ENCODE measurements at regions not wholly inside any gene's neighbourhood (a gene's known extent, or its start where the extent isn't known, plus 50 kb on each side); places are given as distances from the start of the nearest gene placed in this dataset.
A peak's percentile ranks its signal among the peaks of the same experiment; 100 is the strongest.

DNA sequence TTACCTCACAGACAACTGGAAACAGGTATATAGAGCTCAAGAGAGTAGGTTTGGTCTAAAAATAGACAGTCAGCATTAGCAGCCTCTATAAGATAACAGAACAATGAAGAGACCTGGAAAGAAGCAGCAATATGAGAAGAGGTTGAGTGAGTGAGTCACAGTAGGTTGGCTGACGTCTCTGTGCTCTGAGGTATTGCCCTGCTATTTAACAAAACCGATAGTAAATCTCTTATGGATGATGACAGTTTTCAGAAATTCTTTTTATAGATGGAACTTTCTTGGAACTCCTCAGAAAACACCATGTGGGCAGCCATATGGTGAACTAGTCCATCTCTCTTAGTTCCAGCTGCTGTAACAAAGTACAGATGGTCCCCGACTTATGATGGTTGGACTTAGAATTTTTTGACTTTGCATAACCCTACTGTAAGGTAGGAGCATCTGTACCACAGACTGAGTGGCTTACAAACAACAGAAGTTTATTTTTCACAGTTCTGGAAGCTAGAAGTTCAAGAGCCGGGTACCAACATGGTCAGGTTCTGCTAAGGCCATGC lies 123.5 kb downstream of the MBD2 start:
- ATAC-seq (no peak), DNase-seq (no peak)
- H3K4me1 Mint-ChIP-seq (ENCODE audit: low read depth) = no peaks in the 10 kb centered on the region
- H3K27me3 Mint-ChIP-seq (ENCODE audit: low read depth) = peaks cover 6% of the 10 kb centered on the region
- H3K36me3 Mint-ChIP-seq (ENCODE audit: insufficient read depth) = no peaks in the 10 kb centered on the region
- H3K4me3 Mint-ChIP-seq = no peak overlapping the region
- H3K9me3 Mint-ChIP-seq = peaks cover 7% of the 10 kb centered on the region

DNA sequence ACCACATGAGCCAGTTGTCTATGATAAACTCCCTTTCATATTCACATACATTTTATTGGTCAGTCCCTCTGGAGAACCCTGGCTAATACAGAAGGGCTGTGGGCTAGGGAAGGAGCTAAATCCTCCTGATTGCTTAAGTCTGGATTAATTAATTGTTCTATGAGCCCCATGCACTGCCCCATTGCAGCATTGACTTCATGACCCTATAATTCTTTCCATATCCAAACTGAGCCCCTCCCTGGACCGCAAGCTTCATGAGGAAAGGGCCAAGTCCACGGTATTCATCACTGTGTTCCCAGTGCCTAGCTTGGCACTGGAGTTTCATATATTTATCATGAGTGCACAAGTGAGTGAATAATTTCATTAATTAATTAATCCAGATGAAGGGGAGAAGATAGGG lies 124.0 kb downstream of the MBD2 start:
- DNase-seq = no peak
- H3K4me1 Mint-ChIP-seq (ENCODE audit: low read depth) = no peaks in the 10 kb centered on the region
- no peak overlapping the region for H3K4me3 Mint-ChIP-seq
- peaks cover 7% of the 10 kb centered on the region for H3K9me3 Mint-ChIP-seq
- H3K36me3 Mint-ChIP-seq (ENCODE audit: insufficient read depth) = no peaks in the 10 kb centered on the region
- H3K27me3 Mint-ChIP-seq (ENCODE audit: low read depth) = peaks cover 6% of the 10 kb centered on the region
- ATAC-seq = no peak

DNA sequence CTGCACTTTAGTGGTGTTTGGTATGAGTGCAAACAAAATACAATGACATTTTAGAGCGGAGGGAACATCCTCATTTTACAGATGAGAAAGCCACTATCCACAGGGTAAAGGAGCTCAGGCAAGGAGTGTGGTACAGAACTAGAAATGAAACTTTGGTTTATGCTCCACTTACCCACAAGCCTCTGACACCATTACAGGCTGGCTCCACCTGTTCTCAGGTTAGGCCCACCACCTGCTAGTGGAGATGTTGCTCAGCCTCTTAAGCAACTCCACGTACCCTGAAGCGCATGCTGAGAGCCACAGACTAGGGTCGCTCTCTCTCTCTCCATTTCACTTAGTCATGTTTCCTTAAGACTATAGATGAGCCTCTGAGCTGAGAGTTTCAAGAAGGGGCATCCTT lies 130.0 kb downstream of the MBD2 start:
- no peaks in the 10 kb centered on the region for H3K36me3 Mint-ChIP-seq (ENCODE audit: insufficient read depth)
- peaks cover 7% of the 10 kb centered on the region for H3K9me3 Mint-ChIP-seq
- H3K27me3 Mint-ChIP-seq (ENCODE audit: low read depth) = peaks cover 2% of the 10 kb centered on the region
- H3K4me3 Mint-ChIP-seq = no peak overlapping the region
- ATAC-seq (no peak), DNase-seq (no peak)
- no peaks in the 10 kb centered on the region for H3K4me1 Mint-ChIP-seq (ENCODE audit: low read depth)

DNA sequence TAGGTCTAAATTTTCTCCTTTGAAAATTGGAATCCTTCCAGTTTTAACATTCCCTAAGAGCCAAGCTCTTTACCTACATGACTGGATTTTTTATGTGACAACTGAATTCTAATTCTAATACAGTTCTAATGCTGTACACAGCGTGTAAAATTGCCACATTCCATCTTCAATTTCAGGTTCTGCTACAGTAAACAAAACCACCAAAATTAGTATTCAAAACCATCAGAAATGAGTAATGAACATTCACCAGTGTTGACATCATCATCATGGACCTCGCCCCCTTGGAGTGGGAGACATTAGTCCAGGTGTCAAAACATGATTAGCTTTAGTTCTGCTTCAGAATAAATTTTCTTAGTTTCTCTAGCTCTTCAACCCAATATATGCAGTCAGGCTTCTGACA lies 133.6 kb downstream of the MBD2 start:
- Mint-ChIP-seq H3K36me3 (ENCODE audit: insufficient read depth) (no peaks in the 10 kb centered on the region), H3K4me1 (ENCODE audit: low read depth) (peaks cover 14% of the 10 kb centered on the region), H3K9me3 (no peaks in the 10 kb centered on the region), H3K4me3 (no peak overlapping the region), H3K27me3 (ENCODE audit: low read depth) (no peaks in the 10 kb centered on the region)
- DNase-seq (no peak), ATAC-seq (peak; percentile 36 to 48)

DNA sequence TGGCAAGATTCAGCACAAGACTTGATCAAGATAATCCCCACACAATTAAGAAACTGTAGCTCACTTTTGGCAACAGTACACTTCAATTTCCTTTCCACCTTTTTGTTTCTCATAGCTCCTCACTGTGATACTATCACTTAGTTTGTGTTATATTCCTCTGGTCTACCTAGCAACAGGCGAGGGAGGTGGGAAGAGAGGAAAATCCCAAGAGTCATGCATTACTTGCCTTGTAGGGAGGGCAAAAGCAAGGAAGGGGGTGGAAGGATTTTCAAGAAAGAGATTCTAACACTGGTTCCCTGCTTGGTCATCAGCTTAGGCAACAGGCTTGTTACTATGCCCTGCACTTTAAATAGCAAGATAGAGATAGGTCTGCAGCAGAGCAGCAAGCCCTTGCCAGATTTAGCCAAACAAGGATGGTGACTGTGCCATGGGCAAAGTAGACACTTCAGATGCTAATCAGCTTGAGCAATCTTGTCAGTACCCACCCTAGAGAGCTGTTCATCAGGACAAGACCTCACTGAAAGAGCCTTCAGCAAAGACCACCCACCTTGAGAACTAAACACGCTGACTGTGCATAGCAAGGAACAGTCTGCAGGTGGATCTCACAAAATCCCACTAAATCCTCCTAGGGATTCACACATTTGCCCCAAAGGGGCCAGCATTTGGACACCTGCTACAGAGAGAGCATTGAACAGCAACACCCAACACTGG lies 134.6 kb downstream of the MBD2 start:
- no peak overlapping the region for H3K4me3 Mint-ChIP-seq
- H3K9me3 Mint-ChIP-seq = no peaks in the 10 kb centered on the region
- H3K36me3 Mint-ChIP-seq (ENCODE audit: insufficient read depth) = no peaks in the 10 kb centered on the region
- no peak for ATAC-seq
- no peak for DNase-seq
- peaks cover 18% of the 10 kb centered on the region for H3K4me1 Mint-ChIP-seq (ENCODE audit: low read depth)
- H3K27me3 Mint-ChIP-seq (ENCODE audit: low read depth) = no peaks in the 10 kb centered on the region

DNA sequence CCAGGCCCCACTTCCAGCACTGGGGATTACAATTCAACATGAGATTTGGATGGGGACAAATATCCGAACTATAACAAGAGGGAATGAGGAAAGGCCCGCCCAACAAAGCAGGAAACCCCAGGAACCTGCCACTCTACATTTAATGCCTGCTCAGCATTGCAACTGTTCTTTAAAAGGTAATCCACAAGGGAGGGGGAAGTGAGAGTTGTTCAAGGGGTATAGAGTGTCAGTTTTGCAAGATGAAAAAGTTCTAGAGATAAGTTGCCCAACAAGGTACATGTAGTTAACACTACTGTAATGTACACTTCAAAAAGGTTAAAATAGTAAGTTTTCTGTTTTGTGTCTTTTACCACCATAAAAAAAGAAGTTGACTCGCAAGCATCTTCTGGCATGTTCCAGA lies 137.6 kb downstream of the MBD2 start:
- ATAC-seq (no peak), DNase-seq (no peak)
- Mint-ChIP-seq H3K27me3 (ENCODE audit: low read depth) (no peaks in the 10 kb centered on the region), H3K4me3 (no peak overlapping the region), H3K36me3 (ENCODE audit: insufficient read depth) (no peaks in the 10 kb centered on the region), H3K4me1 (ENCODE audit: low read depth) (peaks cover 21% of the 10 kb centered on the region), H3K9me3 (peaks cover 10% of the 10 kb centered on the region)

DNA sequence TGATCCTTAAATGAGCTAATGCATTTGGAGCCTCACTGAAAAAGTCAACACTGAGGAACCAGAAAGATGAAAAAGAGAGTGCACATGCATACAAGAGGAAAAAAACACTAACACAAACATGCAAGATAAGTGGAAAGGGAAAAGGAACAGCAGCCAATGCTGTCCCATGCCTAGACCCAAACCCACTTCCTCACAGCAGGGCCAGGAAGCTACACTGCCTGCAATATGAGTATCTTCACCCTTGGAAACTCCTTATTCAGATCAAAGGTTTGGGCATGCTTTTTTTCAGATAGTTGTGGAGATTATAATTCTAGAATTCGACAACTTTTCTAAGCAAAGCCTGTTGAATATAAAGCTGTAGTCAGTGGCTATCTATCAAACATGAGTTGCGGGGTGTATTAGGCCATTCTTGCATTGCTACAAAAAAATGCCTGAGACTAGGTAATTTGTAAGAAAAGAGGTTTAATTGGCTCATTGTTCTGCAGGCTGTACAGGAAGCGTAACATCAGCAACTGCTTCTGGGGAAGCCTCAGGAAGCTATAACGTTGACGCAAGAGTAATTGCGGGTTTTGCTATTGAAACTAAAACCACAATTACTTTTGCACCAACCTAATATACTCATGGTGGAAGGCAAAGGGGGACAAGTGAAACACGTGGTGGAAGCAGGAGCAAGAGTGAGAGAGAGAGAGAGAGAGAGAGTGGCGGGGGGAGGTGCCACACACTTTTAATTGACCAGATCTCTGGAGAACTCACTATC lies 138.2 kb downstream of the MBD2 start:
- ATAC-seq (peak; percentile 63 to 73), DNase-seq (no peak)
- H3K4me1 Mint-ChIP-seq (ENCODE audit: low read depth) = peaks cover 21% of the 10 kb centered on the region
- H3K9me3 Mint-ChIP-seq = peaks cover 10% of the 10 kb centered on the region
- no peaks in the 10 kb centered on the region for H3K27me3 Mint-ChIP-seq (ENCODE audit: low read depth)
- no peak overlapping the region for H3K4me3 Mint-ChIP-seq
- no peaks in the 10 kb centered on the region for H3K36me3 Mint-ChIP-seq (ENCODE audit: insufficient read depth)

DNA sequence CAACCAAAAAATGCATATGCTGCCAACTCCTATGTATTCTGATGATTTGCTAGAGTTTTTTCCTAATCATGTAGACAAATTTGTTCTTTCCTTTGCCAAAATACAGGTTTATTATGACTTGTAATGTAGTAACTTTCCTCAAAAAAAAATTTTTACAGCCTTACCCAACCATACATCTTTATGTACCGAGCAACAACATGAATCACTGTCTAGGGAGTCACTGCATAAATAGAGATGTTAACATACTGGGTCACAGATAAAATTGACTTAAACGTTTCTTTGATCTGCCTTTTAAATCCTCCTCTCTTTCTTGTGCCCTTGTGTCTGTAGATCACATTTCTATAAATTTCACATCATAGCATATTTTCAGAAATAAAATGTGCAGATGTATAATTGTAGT lies 143.6 kb downstream of the MBD2 start:
- H3K36me3 Mint-ChIP-seq (ENCODE audit: insufficient read depth) = no peaks in the 10 kb centered on the region
- H3K9me3 Mint-ChIP-seq = peaks cover 10% of the 10 kb centered on the region
- no peak for DNase-seq
- H3K4me3 Mint-ChIP-seq = no peak overlapping the region
- H3K27me3 Mint-ChIP-seq (ENCODE audit: low read depth) = no peaks in the 10 kb centered on the region
- no peak for ATAC-seq
- peaks cover 8% of the 10 kb centered on the region for H3K4me1 Mint-ChIP-seq (ENCODE audit: low read depth)

DNA sequence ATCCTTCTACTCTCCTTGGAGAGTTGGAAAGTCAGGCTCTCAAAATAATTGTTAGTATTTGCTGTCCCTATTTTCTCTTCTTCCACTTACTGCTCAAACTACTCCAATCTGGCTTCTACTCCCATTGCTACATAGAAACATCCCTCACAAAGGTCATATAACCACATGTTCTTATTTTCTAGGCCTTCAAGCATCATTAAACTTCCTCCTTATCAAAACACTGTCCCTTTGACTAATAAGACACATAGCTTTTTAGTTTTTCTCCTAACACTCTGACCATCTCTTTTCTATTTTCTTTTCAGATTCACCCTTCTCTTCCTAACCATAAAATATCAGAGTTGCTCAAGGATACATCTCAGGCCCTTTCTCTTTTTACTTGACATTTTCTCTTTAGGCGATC lies 148.3 kb downstream of the MBD2 start:
- no peaks in the 10 kb centered on the region for H3K4me1 Mint-ChIP-seq (ENCODE audit: low read depth)
- no peaks in the 10 kb centered on the region for H3K9me3 Mint-ChIP-seq
- no peak overlapping the region for H3K4me3 Mint-ChIP-seq

DNA sequence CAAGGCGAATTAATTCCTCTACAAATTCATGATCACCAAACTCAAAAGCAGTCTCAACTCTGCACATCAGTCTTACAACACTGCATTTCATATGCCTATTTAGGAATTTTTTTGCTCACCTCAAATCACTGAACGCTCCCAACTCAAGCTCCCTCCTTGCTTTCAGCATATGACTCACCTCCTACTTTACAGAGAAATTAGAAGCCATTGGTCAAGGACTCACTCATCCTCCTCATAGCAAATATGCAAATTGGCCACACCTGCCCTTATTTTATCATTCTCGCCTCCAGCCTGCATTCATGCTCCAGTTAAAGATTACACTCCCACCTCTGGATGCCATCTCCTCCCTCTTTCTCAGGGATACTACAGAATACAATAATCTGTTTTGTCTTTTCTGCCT lies 148.8 kb downstream of the MBD2 start:
- Mint-ChIP-seq H3K9me3 (no peaks in the 10 kb centered on the region), H3K27me3 (ENCODE audit: low read depth) (peaks cover 2% of the 10 kb centered on the region), H3K4me3 (no peak overlapping the region), H3K36me3 (ENCODE audit: insufficient read depth) (no peaks in the 10 kb centered on the region), H3K4me1 (ENCODE audit: low read depth) (no peaks in the 10 kb centered on the region)
- DNase-seq = no peak
- no peak for ATAC-seq

More for the DNA sequence above, 148.3 kb downstream of the MBD2 start:
- Mint-ChIP-seq H3K36me3 (ENCODE audit: insufficient read depth) (no peaks in the 10 kb centered on the region), H3K27me3 (ENCODE audit: low read depth) (peaks cover 2% of the 10 kb centered on the region)
- no peak for DNase-seq
- no peak for ATAC-seq

DNA sequence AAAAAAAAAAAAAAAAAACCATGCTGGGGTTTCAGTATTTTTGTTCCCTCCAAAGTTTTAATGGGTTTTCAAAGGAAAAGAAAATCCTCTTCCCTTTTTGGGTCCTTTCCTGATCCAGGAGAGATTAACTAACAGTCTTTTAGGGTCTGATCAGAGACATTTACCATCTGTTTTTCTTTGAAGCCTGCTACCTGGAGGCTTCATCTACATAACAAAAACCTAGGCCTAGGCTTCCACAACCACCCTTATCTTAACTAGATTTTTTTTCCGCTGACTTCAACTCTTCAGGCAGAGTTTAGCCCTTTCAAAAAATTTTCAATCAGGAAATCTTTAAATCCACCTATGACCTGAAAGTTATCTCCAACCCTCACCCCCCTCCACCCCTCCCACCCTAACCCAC lies 154.7 kb downstream of the MBD2 start:
- Mint-ChIP-seq H3K9me3 (no peaks in the 10 kb centered on the region), H3K4me1 (ENCODE audit: low read depth) (no peaks in the 10 kb centered on the region), H3K36me3 (ENCODE audit: insufficient read depth) (no peaks in the 10 kb centered on the region), H3K4me3 (no peak overlapping the region), H3K27me3 (ENCODE audit: low read depth) (no peaks in the 10 kb centered on the region)
- DNase-seq = no peak
- ATAC-seq = no peak

DNA sequence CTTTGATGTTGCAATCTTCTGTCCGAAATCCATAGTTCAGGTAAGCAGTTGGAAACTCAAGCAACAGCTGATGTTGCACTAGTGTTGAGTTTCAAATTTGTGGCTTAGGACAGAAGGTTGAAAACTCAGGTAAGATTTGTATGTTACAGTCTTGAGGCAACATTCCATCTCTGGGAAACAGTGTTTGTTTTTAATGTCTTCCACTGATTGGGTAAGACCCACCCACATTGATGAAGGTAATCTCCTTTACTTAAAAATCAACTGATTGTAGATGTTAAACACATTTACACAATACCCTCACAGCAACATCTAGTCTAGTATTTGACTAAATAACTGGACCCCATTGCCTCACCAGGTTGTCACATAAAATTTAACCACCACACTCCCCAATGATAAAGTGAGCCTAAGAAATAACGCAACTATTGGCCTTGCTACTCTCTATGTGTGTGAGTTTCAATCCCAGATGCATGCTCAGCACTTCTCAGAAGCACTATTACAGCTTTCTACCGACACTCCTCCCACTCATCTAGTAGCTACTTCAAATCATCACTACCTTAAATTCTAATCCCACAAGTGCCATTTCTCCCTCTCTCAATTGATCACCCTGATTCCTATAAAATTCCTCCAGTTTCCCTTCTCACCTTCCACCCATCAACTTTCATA lies 164.0 kb downstream of the MBD2 start:
- no peak for ATAC-seq
- Mint-ChIP-seq H3K27me3 (ENCODE audit: low read depth) (peaks cover 12% of the 10 kb centered on the region), H3K4me1 (ENCODE audit: low read depth) (no peaks in the 10 kb centered on the region), H3K4me3 (no peak overlapping the region), H3K9me3 (no peaks in the 10 kb centered on the region), H3K36me3 (ENCODE audit: insufficient read depth) (no peaks in the 10 kb centered on the region)
- no peak for DNase-seq

DNA sequence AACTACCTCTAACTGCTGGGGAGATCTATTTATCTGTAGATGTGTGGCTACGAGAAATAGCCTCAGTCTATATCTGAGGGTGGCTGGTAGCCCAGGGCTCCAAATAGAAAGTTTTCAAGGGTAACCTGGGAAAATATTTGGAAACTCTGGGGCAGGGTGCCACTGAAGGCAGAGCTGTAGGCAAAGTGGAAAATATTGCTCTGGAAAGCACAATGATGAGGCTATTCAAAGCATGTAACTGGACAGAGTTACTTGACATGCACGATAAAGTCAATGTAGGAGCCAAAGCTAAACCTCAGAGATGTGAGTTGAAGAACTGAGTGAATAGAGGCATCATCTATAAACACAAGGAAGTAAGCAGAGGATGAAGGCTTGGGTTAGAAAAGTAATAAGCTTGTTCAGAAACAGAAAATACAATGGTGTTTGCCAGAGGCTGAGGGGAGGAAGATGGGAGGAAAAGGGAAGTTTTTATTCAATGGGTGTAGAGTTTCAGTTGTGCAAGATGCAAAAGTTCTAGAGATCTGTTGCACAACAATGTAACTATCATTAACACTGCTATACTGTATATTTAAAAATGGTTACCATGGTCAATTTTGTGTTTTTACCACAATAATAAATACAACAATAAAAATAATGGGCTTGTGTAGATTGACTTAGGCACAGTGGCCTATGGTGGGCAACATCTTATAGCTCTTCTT lies 171.6 kb downstream of the MBD2 start:
- DNase-seq (no peak), ATAC-seq (no peak)
- H3K9me3 Mint-ChIP-seq = no peaks in the 10 kb centered on the region
- H3K4me1 Mint-ChIP-seq (ENCODE audit: low read depth) = no peaks in the 10 kb centered on the region
- no peaks in the 10 kb centered on the region for H3K27me3 Mint-ChIP-seq (ENCODE audit: low read depth)
- H3K4me3 Mint-ChIP-seq = no peak overlapping the region
- H3K36me3 Mint-ChIP-seq (ENCODE audit: insufficient read depth) = no peaks in the 10 kb centered on the region

DNA sequence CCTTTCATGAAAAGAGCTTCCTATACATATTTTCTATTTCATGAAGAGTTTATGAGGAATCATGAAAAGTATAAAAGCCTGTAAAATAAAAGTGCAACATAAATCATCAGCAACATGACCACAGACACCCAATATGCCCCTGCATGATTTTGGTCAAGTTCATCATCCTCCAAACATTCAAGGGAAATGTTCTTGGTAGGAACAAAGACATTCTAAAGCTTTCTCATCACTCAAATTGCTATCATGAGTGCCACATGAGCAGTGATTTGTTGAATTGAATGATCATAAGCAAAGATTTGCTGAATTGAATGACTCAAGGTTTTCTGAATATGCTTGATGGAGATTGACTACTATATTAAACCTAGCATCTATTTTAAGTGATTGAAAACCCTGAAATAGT lies 172.2 kb downstream of the MBD2 start:
- Mint-ChIP-seq H3K4me1 (ENCODE audit: low read depth) (no peaks in the 10 kb centered on the region), H3K27me3 (ENCODE audit: low read depth) (no peaks in the 10 kb centered on the region), H3K9me3 (no peaks in the 10 kb centered on the region), H3K36me3 (ENCODE audit: insufficient read depth) (no peaks in the 10 kb centered on the region), H3K4me3 (no peak overlapping the region)
- ATAC-seq = no peak
- no peak for DNase-seq

Measured in activated T-cell treated with anti-CD3 and anti-CD28 coated beads, Interleukin-2, amount 50 U/mL, for 4 hours (primary cell).